ENCODE measurements at regions not wholly inside any gene's neighbourhood (a gene's known extent, or its start where the extent isn't known, plus 50 kb on each side); places are given as distances from the start of the nearest gene placed in this dataset.

GRCh38 chr4:111961809-111962208 lies 183.4 kb upstream of the FAM241A start:
- TF ChIP-seq ZNF274 (IDR thresholded peaks at IDR 0.05; ENCODE audit: low read depth, low read length) (no peak), YY1 (IDR thresholded peaks at IDR 0.05; ENCODE audit: insufficient read depth, insufficient read length) (no peak)

Measured in NT2/D1 (cell line).